ENCODE measurements at regions not wholly inside any gene's neighbourhood (a gene's known extent, or its start where the extent isn't known, plus 50 kb on each side); places are given as distances from the start of the nearest gene placed in this dataset.
"Not testable (repeated sequence)": the region's sequence is repeated elsewhere in the genome, so short reads cannot be mapped to it uniquely, and the experiment has no call there.

DNA sequence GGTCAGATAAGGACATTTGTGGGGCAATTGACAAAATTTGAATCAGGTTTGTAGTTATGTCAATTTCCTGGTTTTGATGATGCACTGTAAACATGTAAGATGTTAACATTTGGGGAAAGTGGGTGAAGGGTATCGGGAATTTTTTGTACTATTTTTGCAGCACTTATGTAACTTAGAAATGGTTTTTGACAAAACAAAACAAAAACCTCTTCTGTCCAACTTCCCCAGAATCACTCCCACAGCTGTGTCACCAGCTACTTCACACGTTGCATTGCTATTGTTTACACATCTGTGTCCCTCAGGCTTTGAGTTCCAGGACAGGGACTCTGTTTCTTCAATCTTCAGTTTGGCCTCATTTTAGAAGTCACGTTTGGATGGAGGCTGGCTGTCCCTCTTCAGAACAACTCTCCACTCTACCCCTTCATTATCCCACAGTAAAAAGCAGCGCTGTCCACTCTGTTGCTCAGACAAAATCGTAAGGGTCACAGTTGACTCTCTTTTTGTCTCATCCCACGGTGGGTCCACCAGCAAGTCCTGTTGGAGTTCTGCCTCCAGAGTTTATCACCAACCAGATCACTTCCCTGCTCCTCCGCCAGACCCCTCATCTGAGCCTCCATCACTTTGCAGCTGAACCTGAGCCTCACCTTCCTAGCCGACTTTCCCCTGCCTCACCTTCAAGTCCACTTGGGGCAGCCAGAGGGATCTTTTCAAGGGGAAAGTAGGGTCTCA is 63.2 kb downstream of the NENF start:
- no peak for DNase-seq (ENCODE audit: low read depth)

- no peak for DNase-seq (ENCODE audit: low read depth)
These were observed 64.0 kb downstream of the NENF start for GRCh38 chr1:212496682-212497081.

- DNase-seq (ENCODE audit: low read depth) = no peak
These were observed 64.8 kb downstream of the NENF start for GRCh38 chr1:212497553-212497952.

- no peak for DNase-seq (ENCODE audit: low read depth)
These were observed 65.7 kb downstream of the NENF start for GRCh38 chr1:212498283-212499040.

DNA sequence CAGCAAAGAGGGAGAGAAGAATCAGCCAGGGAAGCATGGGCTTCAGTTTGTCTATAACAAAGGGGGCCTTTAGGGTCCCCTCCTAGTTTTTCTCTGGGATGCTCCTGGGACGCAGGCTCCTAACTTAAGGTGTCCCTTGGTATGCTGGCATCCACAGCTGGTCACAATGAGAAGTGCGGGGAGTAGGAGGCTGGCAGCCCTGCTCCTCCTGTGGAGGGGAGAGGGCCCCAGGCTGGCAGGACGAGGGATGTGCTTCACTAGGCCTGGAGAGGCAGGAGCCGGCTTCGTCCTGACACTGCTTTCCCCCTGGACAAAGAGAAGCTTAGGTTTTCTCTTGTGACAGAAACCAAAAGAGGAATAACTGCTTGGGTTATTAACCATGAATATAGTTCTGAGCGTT is 67.6 kb downstream of the NENF start:
- DNase-seq (ENCODE audit: low read depth) = no peak

- DNase-seq (ENCODE audit: low read depth) = no peak
These were observed 68.3 kb downstream of the NENF start for GRCh38 chr1:212500983-212501382.

DNA sequence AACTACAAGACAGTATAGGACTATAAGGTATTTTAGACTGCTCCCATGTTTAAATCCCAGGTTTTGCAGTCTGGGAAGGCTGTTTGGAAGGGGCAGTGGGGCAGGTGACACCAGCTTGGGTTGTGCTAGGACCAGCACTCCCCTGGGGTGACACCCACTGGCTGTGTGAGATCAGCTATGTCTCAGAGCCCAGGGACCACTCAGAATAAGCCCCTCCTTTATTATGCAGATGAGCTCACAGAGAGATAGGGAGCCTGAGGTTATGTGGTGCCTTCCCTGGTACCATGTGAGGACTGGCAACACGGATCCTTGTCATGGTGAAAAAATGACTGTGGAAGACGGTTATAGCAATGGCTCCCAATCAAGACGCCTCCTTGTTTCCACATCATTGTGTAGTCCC is 71.0 kb downstream of the NENF start:
- no peak for DNase-seq (ENCODE audit: low read depth)

DNA sequence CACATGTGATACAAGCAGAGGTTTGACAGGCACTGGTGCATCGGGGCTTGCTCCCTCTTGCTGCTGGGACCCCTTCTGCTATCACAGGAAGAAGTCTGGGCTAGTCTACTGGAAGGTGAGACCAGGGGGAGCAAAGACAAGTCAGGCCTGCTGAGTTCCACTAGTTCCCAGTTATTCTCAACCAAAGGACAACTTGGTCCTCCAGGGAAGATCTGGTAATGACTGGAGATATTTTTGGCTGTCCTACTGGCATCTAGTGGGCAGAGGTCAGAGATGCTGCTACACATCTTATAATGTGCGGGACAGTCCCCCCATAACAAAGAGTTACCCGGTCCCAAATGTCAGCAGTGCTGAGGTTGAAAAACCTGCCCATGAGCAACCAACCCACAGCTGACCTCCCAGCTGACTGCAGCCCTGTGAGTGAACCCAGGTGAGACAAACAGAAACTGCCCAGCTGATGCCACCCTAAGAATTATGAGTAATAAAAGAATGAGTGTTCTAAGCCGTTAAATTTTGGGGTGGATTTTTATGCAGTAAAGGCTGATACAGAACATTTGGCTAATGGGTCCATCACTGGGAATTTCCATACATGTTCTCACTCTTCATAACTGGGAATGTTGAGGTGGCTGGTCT is 71.6 kb downstream of the NENF start:
- no peak for DNase-seq (ENCODE audit: low read depth)

- no peak for DNase-seq (ENCODE audit: low read depth)
These were observed 73.9 kb downstream of the NENF start for GRCh38 chr1:212506666-212507065.

DNA sequence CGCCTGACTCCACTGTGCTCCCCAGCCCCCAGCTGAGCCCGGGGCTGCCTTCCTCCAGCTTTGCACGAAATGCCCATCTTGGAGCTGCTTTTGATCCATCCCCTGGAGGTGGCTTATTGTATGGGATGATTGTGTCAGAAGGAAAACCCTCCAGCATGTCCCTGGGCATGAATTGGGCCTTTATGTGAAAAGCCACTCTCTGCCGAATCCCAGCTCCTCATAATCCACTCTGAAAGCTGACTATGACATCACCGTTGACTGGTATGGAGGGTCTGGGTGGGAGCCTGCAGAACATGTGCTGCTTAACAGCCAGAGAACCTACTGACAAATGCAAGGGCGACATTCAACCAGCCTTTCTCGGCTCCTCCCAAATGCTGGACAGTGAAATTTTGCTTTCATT is 74.6 kb downstream of the NENF start:
- no peak for DNase-seq (ENCODE audit: low read depth)

DNA sequence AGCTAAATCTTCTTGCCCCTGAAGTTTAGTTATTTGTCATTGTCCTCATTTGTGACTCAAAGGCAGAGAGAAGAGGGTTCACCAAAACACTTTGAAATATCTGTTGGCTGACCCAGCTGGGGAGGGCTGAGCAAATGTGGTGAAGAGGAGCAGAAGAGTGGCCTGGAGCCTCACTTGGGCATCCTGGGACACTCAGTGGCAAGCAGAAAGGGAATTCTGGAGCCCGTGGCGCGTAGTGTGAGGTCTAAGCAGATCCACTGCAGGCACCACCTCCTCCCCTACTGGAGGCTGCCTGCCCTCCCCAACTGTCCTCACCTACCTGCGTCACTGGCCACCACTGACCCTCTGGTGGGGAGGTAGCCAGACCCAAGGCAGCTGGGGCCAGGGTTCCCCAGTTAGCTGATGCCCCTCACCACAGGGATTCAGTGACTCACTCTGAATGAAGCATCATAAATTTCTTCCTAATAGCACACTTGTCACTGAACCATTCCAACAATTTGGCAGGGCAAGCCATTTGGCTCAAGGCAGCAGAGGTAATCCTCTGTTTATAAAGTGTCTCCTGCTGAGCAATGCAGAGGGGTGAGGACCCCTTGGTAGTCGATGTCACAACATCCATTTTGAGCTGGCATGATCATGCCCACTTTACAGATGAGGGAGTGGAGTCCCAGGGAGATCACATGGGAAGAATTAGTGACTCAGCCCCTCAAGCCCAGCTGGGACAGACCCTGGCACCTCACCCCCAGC is 80.3 kb downstream of the NENF start:
- DNase-seq (ENCODE audit: low read depth) = no peak

GRCh38 chr1:212513586-212513985 is 80.9 kb downstream of the NENF start:
- no peak for DNase-seq (ENCODE audit: low read depth)

- no peak for DNase-seq (ENCODE audit: low read depth)
These were observed 81.4 kb downstream of the NENF start for GRCh38 chr1:212514056-212514614.

DNA sequence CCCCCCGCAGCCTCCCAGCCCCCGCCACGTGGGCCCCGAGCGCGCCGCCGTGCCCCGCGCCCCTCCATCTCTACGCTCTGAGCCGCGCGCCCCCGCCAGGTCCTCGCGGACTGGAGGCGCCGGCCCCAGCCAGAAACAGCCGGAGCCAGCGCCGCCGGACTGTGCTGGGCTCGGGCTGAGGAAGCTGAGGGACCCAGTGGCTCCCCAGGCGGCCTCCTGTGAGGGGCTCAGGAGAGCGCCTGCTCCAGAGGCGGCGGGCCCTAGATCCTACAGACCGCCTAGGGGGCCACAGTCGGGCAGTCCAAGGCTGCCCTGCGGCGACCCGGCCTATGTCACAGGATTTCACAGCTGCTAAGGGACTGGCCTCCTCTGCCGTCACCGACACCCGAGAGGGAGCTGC is 82.1 kb downstream of the NENF start:
- no peak for DNase-seq (ENCODE audit: low read depth)

- DNase-seq (ENCODE audit: low read depth) = no peak
These were observed 82.6 kb downstream of the NENF start for GRCh38 chr1:212515329-212515760.

DNA sequence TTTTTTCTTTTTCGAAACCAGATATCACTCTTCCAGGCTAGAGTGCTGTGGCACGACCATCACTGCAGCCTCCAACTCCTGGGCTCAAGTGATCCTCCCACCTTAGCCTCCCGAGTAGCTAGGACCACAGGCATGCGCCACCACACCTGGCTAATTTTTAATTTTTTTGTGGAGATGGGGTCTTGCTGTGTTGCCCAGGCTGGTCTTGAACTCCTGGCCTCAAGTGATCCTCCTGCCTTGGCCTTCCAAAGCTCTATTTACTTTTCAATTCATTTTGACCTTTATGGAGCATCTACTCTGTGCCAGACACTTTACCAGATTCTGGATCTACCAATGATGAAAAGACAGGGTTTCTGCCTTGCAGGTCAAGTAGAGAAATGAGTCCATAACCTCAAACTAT is 83.3 kb downstream of the NENF start:
- not testable (repeated sequence) for DNase-seq (ENCODE audit: low read depth)

- no peak for DNase-seq (ENCODE audit: low read depth)
These were observed 85.7 kb downstream of the NENF start for GRCh38 chr1:212518188-212519054.

DNA sequence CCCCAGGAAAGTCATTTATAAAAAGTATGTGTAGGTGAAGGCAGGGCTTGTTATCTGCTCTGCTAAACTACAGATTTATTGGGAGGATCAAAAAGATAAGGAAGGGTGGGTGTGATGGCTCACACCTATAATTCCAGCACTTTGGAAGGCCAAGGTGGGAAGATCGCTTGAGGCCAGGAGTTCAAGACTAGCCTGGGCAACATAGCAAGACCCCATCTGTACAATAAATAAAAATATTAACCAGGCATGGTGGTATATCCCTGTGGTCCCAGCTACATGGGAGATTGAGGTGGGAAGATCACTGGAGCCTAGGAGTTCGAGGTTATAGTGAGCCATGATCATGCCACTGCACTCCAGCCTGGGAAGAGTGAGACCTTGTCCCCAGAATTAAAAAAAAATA is 86.4 kb downstream of the NENF start:
- no peak for DNase-seq (ENCODE audit: low read depth)

DNA sequence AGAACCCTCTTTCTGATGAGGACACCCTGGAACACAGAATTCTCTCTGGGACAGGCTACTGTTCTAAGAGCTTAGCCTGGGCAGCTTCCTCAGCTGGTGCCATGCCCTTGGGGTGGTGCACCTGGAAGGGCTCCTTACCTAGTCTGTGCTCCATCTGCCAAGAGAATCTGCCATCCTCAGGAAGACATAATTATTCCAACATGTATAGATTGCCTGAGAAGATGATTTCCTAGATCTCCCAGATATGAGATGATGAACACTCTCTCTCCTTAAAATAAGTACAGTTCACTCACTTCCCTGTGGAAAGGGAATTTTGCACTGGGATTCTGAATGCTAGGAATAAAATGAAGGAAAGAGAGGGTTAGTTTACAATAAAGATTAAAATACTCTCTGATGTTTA is 87.6 kb downstream of the NENF start:
- DNase-seq (ENCODE audit: low read depth) = no peak

- no peak for DNase-seq (ENCODE audit: low read depth)
These were observed 87.8 kb upstream of the ATF3 start for GRCh38 chr1:212520746-212521145.

- DNase-seq (ENCODE audit: low read depth) = no peak
These were observed 83.0 kb upstream of the ATF3 start for GRCh38 chr1:212525479-212526110.

All from stimulated activated CD8-positive, alpha-beta memory T cell treated with anti-CD3 and anti-CD28 coated beads, Interleukin-12 subunit alpha, Interleukin-12 subunit beta, amount 100 ng/mL, for 4 hours (primary cell).